HuH-7.5 (cell line): ENCODE measurements at regions not wholly inside any gene's neighbourhood (a gene's known extent, or its start where the extent isn't known, plus 50 kb on each side); places are given as distances from the start of the nearest gene placed in this dataset.

Experiments used
- DNase-seq: peaks from one replicate; pipeline ENCODE4 v3.0.0; 2011; ENCODE audit warnings: low spot score

GRCh38 chr12:93134175-93134890 lies 205.2 kb upstream of the EEA1 start:
- no peak for DNase-seq

GRCh38 chr12:93134893-93135285 lies 205.8 kb upstream of the EEA1 start:
- no peak for DNase-seq

- peak; percentile 15 for DNase-seq
Observed at GRCh38 chr12:93135286-93136239, 206.5 kb upstream of the EEA1 start.

GRCh38 chr12:93136253-93137055 lies 207.4 kb upstream of the EEA1 start:
- no peak for DNase-seq

GRCh38 chr12:93137656-93138612 lies 208.8 kb upstream of the EEA1 start:
- no peak for DNase-seq

- no peak for DNase-seq
Observed at GRCh38 chr12:93139028-93139665, 210.1 kb upstream of the EEA1 start.

- DNase-seq = no peak
Observed at GRCh38 chr12:93140325-93140724, 211.2 kb upstream of the EEA1 start.

- DNase-seq = no peak
Observed at GRCh38 chr12:93140801-93141200, 211.7 kb upstream of the EEA1 start.

GRCh38 chr12:93142881-93143280 lies 213.8 kb upstream of the EEA1 start:
- no peak for DNase-seq

GRCh38 chr12:93144109-93144508 lies 215.0 kb upstream of the EEA1 start:
- DNase-seq = no peak

GRCh38 chr12:93145086-93145485 lies 216.0 kb upstream of the EEA1 start:
- DNase-seq = no peak

GRCh38 chr12:93146263-93146939 lies 217.3 kb upstream of the EEA1 start:
- DNase-seq = no peak

GRCh38 chr12:93146970-93147369 lies 217.9 kb upstream of the EEA1 start:
- DNase-seq = no peak

GRCh38 chr12:93148412-93148811 lies 219.3 kb upstream of the EEA1 start:
- DNase-seq = no peak

GRCh38 chr12:93149229-93149628 lies 220.1 kb upstream of the EEA1 start:
- no peak for DNase-seq

GRCh38 chr12:93151079-93151762 lies 222.1 kb upstream of the EEA1 start:
- DNase-seq = no peak

GRCh38 chr12:93152617-93153016 lies 223.5 kb upstream of the EEA1 start:
- no peak for DNase-seq

- no peak for DNase-seq
Observed at GRCh38 chr12:93153321-93153720, 224.2 kb upstream of the EEA1 start.

GRCh38 chr12:93154096-93154728 lies 223.5 kb upstream of the NUDT4 start:
- DNase-seq = no peak
